Heart left ventricle (tissue), 16 donors: ENCODE measurements at regions not wholly inside any gene's neighbourhood (a gene's known extent, or its start where the extent isn't known, plus 50 kb on each side); places are given as distances from the start of the nearest gene placed in this dataset.
A peak's percentile ranks its signal among the peaks of the same experiment; 100 is the strongest.

Experiments used
- ATAC-seq, 4 donors: fragments of 200-7000 bp; cut with Tn5 transposase; one replicate each; pipeline ENCODE4 v1.9.1; 2020 to 2022; ENCODE audit warnings: moderate library complexity in 4 of 4, mild to moderate bottlenecking in 3 of 4, moderate number of reproducible peaks in 1 of 4
- DNase-seq, 5 donors: peaks; one replicate each; pipeline ENCODE4 v3.0.0-alpha.2; 2020
- H3K27ac ChIP-seq, 12 donors: fragments of 200-600 bp; sonication (generic) in 4 of 12; one replicate each; pipeline versions ENCODE4 v1.5.0 to v1.8.0; 2016 to 2022; ENCODE audit warnings: mild to moderate bottlenecking in 2 of 12
- H3K27me3 ChIP-seq, 9 donors: fragments of 200-600 bp; sonication (generic) in 2 of 9; one replicate each; pipeline versions ENCODE4 v1.5.1 to v1.8.0; 2016 to 2022; ENCODE audit warnings: mild to moderate bottlenecking in 3 of 9
- H3K36me3 ChIP-seq, 9 donors: fragments of 200-600 bp; sonication (generic) in 2 of 9; one replicate each; pipeline versions ENCODE4 v1.5.0 to v1.8.0; 2018 to 2022; ENCODE audit warnings: mild to moderate bottlenecking in 2 of 9
- H3K4me1 ChIP-seq, 12 donors: fragments of 200-600 bp; sonication (generic) in 4 of 12; one replicate each; pipeline versions ENCODE4 v1.5.0 to v1.8.0; 2016 to 2022; ENCODE audit warnings: mild to moderate bottlenecking in 3 of 12
- H3K4me3 ChIP-seq, 12 donors: fragments of 200-600 bp; sonication (generic) in 4 of 12; one replicate each; pipeline versions ENCODE4 v1.5.0 to v1.8.0; 2017 to 2022; ENCODE audit warnings: mild to moderate bottlenecking in 9 of 12, moderate library complexity in 4 of 12
- H3K9me3 ChIP-seq, 12 donors: fragments of 200-600 bp; sonication (generic) in 4 of 12; one replicate each; pipeline versions ENCODE4 v1.5.0 to v1.8.0; 2016 to 2022; ENCODE audit warnings: mild to moderate bottlenecking in 1 of 12
- CTCF ChIP-seq, 12 donors: fragments of 200-600 bp; sonication (generic) in 4 of 12; IDR thresholded peaks; one replicate each; pipeline versions ENCODE4 v1.5.0 to v1.8.0; 2018 to 2022; ENCODE audit warnings: antibody characterized with exemption in 12 of 12, mild to moderate bottlenecking in 5 of 12
- POLR2A ChIP-seq, 2 donors: fragments of 450-650 bp; IDR thresholded peaks; one replicate each; pipeline ENCODE4 v1.6.1; 2017; ENCODE audit warnings: antibody characterized with exemption in 2 of 2, mild to moderate bottlenecking in 2 of 2, moderate library complexity in 2 of 2
- WGBS, 4 donors: extraction: QIAGEN DNeasy Blood & Tissue Kit in 2 of 4; methylation state at CpG; one replicate each; pipeline versions ENCODE4 v1.1.5 to v1.1.7; 2013 to 2018; 5-methylcytosine and 5-hydroxymethylcytosine counted together
- intact Hi-C, 10 donors: fragments of 100-400 bp; cut with DNase I; formaldehyde crosslinking; loops; one replicate each; pipeline versions ENCODE4 v1.11.1 to v1.14.2; 2022
- donor health status: ischemic (EF 13 %, LVEDD 7.1; RV severe dilation, severe dysfunction).
- donor health status: healthy with polysubstance abuse.
- donor health status: DM: no; HTN: yes; CAD: no.
- donor health status: DM: no; HTN: no; CAD: no.
- donor health status: ischemic (EF 25% LVEDD 6.9; RV normal size, moderate dysfunction).
- donor health status: ischemic (EF 25% LVEDD 5.7; RV mildly dilated, moderate dysfunction).
- donor health status: healthy.
- donor health status: DM: yes; HTN: yes; CAD: no.
- donor health status: ischemic (EF 35%, LVEDD 5.7; RV mildly dilated, moderate dysfunction).
- donor health status: nonischemic (EF 11% LVEDD 7.7; RV severe dilation, severe dysfunction).
- donor health status: DM: yes; HTN: yes; CAD: no.
- donor health status: PGD.
- donor health status: ischemic (EF 29% LVEDD 5.4; RV normal size, mild dysfunction).
- donor health status: nonischemic (EF 23%, LVEDD 6.1; RV moderate dilation, normal function).

GRCh38 chr9:84101964-84102632 lies 121.5 kb downstream of the RMI1 start:
- Histone ChIP-seq H3K36me3 (no peaks in the 10 kb centered on the region), H3K4me1 (peaks cover 0 to 9% (median 0%) of the 10 kb centered on the region in 12 donors), H3K4me3 (peak overlapping the region in 7 of 12 donors; percentile 7 to 33 (median 17)), H3K27me3 (peaks cover 0 to 26% (median 8%) of the 10 kb centered on the region in 9 donors), H3K9me3 (no peaks in the 10 kb centered on the region), H3K27ac (no peak overlapping the region)
- DNase-seq = no peak
- intact Hi-C loops = no loop called here
- no peak for ATAC-seq
- TF ChIP-seq POLR2A (IDR thresholded peaks at IDR 0.05) = no peak
- TF ChIP-seq CTCF (IDR thresholded peaks at IDR 0.05) = no peak
- 23 to 48% (median 30%) methylated on average over 29 of the region's 29 CpGs for WGBS, 4 donors

DNA sequence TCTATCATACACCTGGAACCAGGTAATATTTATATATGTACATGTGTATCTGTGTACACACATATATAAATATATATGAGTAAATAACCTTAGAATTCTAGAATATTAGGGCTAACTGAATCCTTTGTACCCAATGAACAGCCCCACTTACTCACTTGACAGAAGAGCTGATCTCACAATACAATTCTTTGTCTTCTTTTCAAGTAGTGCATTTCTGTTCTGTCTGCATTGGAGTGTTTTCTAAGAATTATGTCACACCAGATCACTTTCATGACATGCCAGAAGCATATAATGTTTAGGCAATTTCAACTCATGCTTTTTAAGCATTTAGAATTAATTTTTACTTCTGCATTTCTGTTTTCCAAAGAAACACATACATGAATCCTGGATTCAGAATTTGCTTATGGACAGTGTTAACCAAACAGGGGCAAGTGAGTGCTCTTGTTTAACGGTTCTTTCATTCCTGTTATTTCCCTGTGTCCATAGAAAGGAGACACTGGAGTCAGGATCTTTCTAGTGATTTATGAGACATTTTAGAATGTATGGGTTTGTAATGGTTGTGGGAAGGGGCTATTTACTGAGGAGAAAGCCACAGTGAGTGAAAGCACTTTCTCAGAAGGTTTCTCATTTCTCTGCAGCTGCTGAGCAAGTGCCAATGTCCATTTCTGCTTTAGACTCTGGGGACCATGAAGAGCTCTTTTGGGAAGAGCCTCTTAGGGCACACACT lies 123.2 kb downstream of the RMI1 start:
- TF ChIP-seq CTCF (IDR thresholded peaks at IDR 0.05) (no peak), POLR2A (IDR thresholded peaks at IDR 0.05) (no peak)
- Histone ChIP-seq H3K27me3 (peaks cover 0 to 26% (median 8%) of the 10 kb centered on the region in 9 donors), H3K4me3 (no peak overlapping the region), H3K9me3 (no peaks in the 10 kb centered on the region), H3K4me1 (peaks cover 0 to 9% (median 0%) of the 10 kb centered on the region in 12 donors), H3K27ac (no peak overlapping the region), H3K36me3 (no peaks in the 10 kb centered on the region)
- 65 to 74% (median 69%) methylated on average over 1 of the region's 1 CpG for WGBS, 4 donors
- intact Hi-C loops = no loop called here
- ATAC-seq (no peak), DNase-seq (no peak)

GRCh38 chr9:84107081-84107480 lies 126.5 kb downstream of the RMI1 start:
- Histone ChIP-seq H3K36me3 (no peaks in the 10 kb centered on the region), H3K9me3 (no peaks in the 10 kb centered on the region), H3K4me1 (peaks cover 0 to 5% (median 0%) of the 10 kb centered on the region in 12 donors), H3K27me3 (peaks cover 0 to 19% (median 7%) of the 10 kb centered on the region in 9 donors), H3K4me3 (no peak overlapping the region), H3K27ac (no peak overlapping the region)
- intact Hi-C loops = no loop called here
- DNase-seq = no peak
- ATAC-seq = peak in 2 of 4 donors; percentile 44 to 49
- WGBS, 4 donors = 69 to 76% (median 73%) methylated on average over 2 of the region's 2 CpGs
- no peak for TF ChIP-seq POLR2A (IDR thresholded peaks at IDR 0.05)
- no peak for TF ChIP-seq CTCF (IDR thresholded peaks at IDR 0.05)

DNA sequence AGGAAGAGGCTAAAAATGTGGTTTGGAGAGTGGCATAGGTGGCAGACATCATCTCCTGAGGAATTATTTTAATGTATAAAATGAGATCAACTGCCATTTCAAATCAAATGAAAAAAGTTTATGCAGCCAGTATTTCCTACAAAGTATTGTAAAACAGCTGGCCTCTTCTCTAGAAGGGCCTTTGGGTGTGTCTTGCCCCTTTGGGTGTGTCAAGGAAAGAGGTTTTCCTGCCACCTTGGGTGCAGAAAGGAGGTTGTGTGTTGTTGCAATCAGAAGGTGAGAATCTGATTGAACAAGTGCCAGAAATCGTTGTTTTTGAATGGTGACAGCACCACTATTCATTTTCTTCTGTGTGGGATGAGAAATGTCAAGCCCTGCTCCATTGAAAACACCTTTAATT lies 127.4 kb downstream of the RMI1 start:
- Histone ChIP-seq H3K36me3 (no peaks in the 10 kb centered on the region), H3K9me3 (peaks cover 0 to 5% (median 0%) of the 10 kb centered on the region in 12 donors), H3K4me1 (no peaks in the 10 kb centered on the region), H3K27ac (no peak overlapping the region), H3K27me3 (peaks cover 0 to 9% (median 0%) of the 10 kb centered on the region in 9 donors), H3K4me3 (no peak overlapping the region)
- intact Hi-C loops = no loop called here
- ATAC-seq (no peak), DNase-seq (no peak)
- TF ChIP-seq CTCF (IDR thresholded peaks at IDR 0.05) (no peak), POLR2A (IDR thresholded peaks at IDR 0.05) (no peak)
- WGBS, 4 donors = 14 to 29% (median 22%) methylated on average over 1 of the region's 1 CpG
